Transverse colon (tissue), 4 donors: ENCODE measurements at regions not wholly inside any gene's neighbourhood (a gene's known extent, or its start where the extent isn't known, plus 50 kb on each side); places are given as distances from the start of the nearest gene placed in this dataset.

Experiments used
- EP300 ChIP-seq: sonication (generic); formaldehyde crosslinking; IDR thresholded peaks from one replicate; pipeline ENCODE4 v1.6.1; 2017; ENCODE audit warnings: antibody characterized with exemption, low read depth
- POLR2A ChIP-seq: fragments of 450-650 bp; IDR thresholded peaks from one replicate; pipeline ENCODE4 v1.6.1; 2016; ENCODE audit warnings: antibody characterized with exemption, mild to moderate bottlenecking, moderate library complexity
- POLR2AphosphoS5 ChIP-seq, 3 donors: sonication (generic); formaldehyde crosslinking; IDR thresholded peaks; one replicate each; pipeline ENCODE4 v1.6.1; 2016; ENCODE audit warnings: antibody characterized with exemption in 3 of 3
- TF ChIP-seq, protein P1 (sequence below), 5 experiments: fragments of 200-600 bp in 3 of 5; fragments of 450-650 bp in 2 of 5; sonication (generic) in 3 of 5; IDR thresholded peaks; 1 replicate in 2 of 5; 2 replicates in 3 of 5; pipeline ENCODE4 v1.5.1; 2016 to 2017; ENCODE audit warnings: antibody characterized with exemption in 5 of 5, inconsistent platforms in 3 of 5, mild to moderate bottlenecking in 2 of 5, moderate library complexity in 1 of 5

GRCh38 chr13:105497597-105497996, 1037.9 kb downstream of the EFNB2 start:
- TF ChIP-seq, protein P1, sequence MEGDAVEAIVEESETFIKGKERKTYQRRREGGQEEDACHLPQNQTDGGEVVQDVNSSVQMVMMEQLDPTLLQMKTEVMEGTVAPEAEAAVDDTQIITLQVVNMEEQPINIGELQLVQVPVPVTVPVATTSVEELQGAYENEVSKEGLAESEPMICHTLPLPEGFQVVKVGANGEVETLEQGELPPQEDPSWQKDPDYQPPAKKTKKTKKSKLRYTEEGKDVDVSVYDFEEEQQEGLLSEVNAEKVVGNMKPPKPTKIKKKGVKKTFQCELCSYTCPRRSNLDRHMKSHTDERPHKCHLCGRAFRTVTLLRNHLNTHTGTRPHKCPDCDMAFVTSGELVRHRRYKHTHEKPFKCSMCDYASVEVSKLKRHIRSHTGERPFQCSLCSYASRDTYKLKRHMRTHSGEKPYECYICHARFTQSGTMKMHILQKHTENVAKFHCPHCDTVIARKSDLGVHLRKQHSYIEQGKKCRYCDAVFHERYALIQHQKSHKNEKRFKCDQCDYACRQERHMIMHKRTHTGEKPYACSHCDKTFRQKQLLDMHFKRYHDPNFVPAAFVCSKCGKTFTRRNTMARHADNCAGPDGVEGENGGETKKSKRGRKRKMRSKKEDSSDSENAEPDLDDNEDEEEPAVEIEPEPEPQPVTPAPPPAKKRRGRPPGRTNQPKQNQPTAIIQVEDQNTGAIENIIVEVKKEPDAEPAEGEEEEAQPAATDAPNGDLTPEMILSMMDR (IDR thresholded peaks at IDR 0.05), result no peak
- TF ChIP-seq POLR2A (no peak), POLR2AphosphoS5 (IDR thresholded peaks at IDR 0.05) (no peak), EP300 (no peak)
